Right atrium auricular region (tissue), 2 donors: ENCODE measurements at regions not wholly inside any gene's neighbourhood (a gene's known extent, or its start where the extent isn't known, plus 50 kb on each side); places are given as distances from the start of the nearest gene placed in this dataset.
"Not testable (repeated sequence)": the region's sequence is repeated elsewhere in the genome, so short reads cannot be mapped to it uniquely, and the experiment has no call there.

Experiments used
- DNase-seq: peaks from one replicate; pipeline ENCODE4 v3.0.0-alpha.2; 2019; ENCODE audit warnings: low spot score
- H3K27ac ChIP-seq, 2 donors: fragments of 200-600 bp; sonication (generic); 1 replicate in 1 of 2; 2 replicates in 1 of 2; pipeline ENCODE4 v1.5.1; 2016 to 2019
- H3K27me3 ChIP-seq, 2 donors: fragments of 200-600 bp; sonication (generic); one replicate each; pipeline versions ENCODE4 v1.5.1 to v1.6.0; 2017 to 2019
- H3K36me3 ChIP-seq: fragments of 200-600 bp; sonication (generic); one replicate; pipeline ENCODE4 v1.5.1; 2016
- H3K4me1 ChIP-seq, 2 donors: fragments of 200-600 bp; sonication (generic); one replicate each; pipeline versions ENCODE4 v1.5.1 to v1.6.0; 2017 to 2019
- H3K4me3 ChIP-seq, 2 donors: fragments of 200-600 bp; sonication (generic); 1 replicate in 1 of 2; 2 replicates in 1 of 2; pipeline ENCODE4 v1.5.1; 2017 to 2019; ENCODE audit warnings: mild to moderate bottlenecking in 1 of 2, moderate library complexity in 1 of 2
- H3K9me3 ChIP-seq, 2 donors: fragments of 200-600 bp; sonication (generic); one replicate each; pipeline ENCODE4 v1.5.1; 2019
- CTCF ChIP-seq, 2 donors: fragments of 200-600 bp; sonication (generic); IDR thresholded peaks; one replicate each; pipeline ENCODE4 v1.5.1; 2019; ENCODE audit warnings: antibody characterized with exemption in 2 of 2

DNA sequence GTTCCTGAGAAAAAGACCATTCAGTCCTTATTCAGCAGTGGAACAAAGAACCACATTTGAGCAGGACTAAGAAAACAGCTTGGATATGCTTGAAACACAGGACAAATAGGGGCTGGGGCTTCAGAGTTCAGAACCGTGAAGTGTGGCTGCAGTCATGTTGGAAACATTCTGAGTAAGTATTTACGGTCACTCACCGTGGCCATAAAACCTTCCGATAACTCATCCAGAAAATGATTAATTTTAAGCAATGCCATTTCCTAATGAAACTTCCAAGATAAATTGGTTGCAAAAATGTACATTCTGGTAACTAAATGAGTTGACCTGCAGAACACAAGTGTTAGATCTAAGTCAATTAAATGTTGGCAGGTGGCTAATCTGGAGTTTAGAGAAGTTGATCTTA lies 279.2 kb downstream of the CXCL12 start:
- TF ChIP-seq CTCF (IDR thresholded peaks at IDR 0.05): no peak
- H3K9me3 ChIP-seq: no peaks in the 10 kb centered on the region
- no peaks in the 10 kb centered on the region for H3K4me1 ChIP-seq
- H3K36me3 ChIP-seq: no peaks in the 10 kb centered on the region
- H3K27ac ChIP-seq: no peak overlapping the region
- H3K4me3 ChIP-seq: no peak overlapping the region
- H3K27me3 ChIP-seq: no peaks in the 10 kb centered on the region
- DNase-seq: no peak

DNA sequence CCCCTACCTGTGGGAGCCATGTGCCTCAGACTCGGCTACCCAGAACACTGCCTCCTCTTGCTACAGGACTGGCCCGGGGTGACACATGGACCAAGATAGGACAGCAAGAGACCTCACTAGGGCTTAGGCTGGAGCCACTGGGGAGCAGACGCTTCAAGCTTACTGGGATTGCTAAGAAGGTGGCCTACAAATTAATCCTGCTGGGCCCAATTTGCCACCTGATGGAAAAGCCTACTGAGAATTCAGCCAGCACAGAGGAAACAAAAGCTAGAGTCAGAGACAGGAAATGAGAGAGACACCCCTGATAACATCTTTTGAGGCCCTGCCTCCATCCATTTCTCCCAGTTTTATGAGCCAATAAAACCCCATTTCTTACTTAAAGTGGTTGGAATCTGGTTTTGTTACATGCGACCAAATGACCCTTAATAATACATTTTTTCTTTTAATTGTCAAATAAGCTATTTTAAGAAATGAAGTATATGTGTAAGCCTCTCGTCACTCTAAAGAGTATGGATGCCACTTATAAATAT lies 282.1 kb downstream of the CXCL12 start:
- Histone ChIP-seq H3K4me1 (no peaks in the 10 kb centered on the region), H3K9me3 (no peaks in the 10 kb centered on the region), H3K27ac (no peak overlapping the region), H3K4me3 (no peak overlapping the region), H3K36me3 (no peaks in the 10 kb centered on the region), H3K27me3 (no peaks in the 10 kb centered on the region)
- TF ChIP-seq CTCF (IDR thresholded peaks at IDR 0.05): no peak
- DNase-seq: no peak

GRCh38 chr10:44101082-44101481 lies 283.8 kb downstream of the CXCL12 start:
- Histone ChIP-seq H3K4me3 (no peak overlapping the region), H3K27ac (no peak overlapping the region)

GRCh38 chr10:44099511-44099910 lies 285.4 kb downstream of the CXCL12 start:
- no peak for TF ChIP-seq CTCF (IDR thresholded peaks at IDR 0.05)
- no peak overlapping the region for H3K4me3 ChIP-seq
- no peak for DNase-seq
- H3K36me3 ChIP-seq: no peaks in the 10 kb centered on the region
- H3K4me1 ChIP-seq: no peaks in the 10 kb centered on the region
- H3K27me3 ChIP-seq: no peaks in the 10 kb centered on the region
- peaks cover 0 to 11% of the 10 kb centered on the region in 2 donors for H3K9me3 ChIP-seq
- no peak overlapping the region for H3K27ac ChIP-seq

More at GRCh38 chr10:44101082-44101481, 283.8 kb downstream of the CXCL12 start:
- no peaks in the 10 kb centered on the region for H3K27me3 ChIP-seq
- no peak for DNase-seq
- H3K4me1 ChIP-seq: no peaks in the 10 kb centered on the region
- H3K9me3 ChIP-seq: peaks cover 0 to under 1% of the 10 kb centered on the region in 2 donors
- no peak for TF ChIP-seq CTCF (IDR thresholded peaks at IDR 0.05)
- no peaks in the 10 kb centered on the region for H3K36me3 ChIP-seq

DNA sequence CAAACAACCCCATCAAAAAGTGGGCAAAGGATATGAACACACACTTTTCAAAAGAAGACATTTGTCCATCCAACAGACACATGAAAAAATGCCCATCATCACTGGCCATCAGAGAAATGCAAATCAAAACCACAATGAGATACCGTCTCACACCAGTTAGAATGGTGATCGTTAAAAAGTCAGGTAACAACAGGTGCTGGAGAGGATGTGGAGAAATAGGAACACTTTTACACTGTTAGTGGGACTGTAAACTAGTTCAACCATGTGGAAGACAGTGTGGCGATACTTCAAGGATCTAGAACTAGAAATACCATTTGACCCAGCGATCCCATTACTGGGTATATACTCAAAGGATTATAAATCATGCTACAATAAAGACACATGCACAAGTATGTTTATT lies 288.7 kb downstream of the CXCL12 start:
- not testable (repeated sequence) for H3K27me3 ChIP-seq, H3K4me1 ChIP-seq, H3K4me3 ChIP-seq, DNase-seq, H3K36me3 ChIP-seq, H3K27ac ChIP-seq
- peaks cover 0 to 12% of the 10 kb centered on the region in 2 donors for H3K9me3 ChIP-seq

DNA sequence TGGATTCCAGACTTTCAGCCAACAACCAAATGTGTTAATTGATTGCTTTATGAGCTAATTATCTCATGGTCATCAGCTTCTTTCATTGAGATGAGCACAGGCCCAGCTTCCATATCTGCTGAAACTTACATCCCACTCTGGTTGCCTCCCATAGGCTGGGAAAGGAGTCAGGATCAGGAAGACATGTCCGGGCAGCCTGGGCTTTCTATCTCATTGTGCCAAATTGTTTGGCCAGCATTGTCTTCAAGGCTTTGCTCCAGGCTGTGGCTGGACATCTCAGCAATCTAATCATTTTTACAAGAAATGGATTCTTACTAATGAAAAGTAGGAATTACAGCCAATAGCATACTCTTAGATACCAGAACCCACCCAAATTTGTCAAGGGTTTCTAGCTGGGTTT lies 295.2 kb downstream of the CXCL12 start:
- DNase-seq: no peak
- Histone ChIP-seq H3K9me3 (peaks cover 0 to 6% of the 10 kb centered on the region in 2 donors), H3K27me3 (no peaks in the 10 kb centered on the region), H3K4me1 (no peaks in the 10 kb centered on the region), H3K36me3 (no peaks in the 10 kb centered on the region), H3K27ac (no peak overlapping the region), H3K4me3 (no peak overlapping the region)
- no peak for TF ChIP-seq CTCF (IDR thresholded peaks at IDR 0.05)
